Thyroid gland (tissue), 4 donors: ENCODE measurements at regions not wholly inside any gene's neighbourhood (a gene's known extent, or its start where the extent isn't known, plus 50 kb on each side); places are given as distances from the start of the nearest gene placed in this dataset.

Experiments
- DNase-seq, 2 donors: peaks; one replicate each; pipeline ENCODE4 v3.0.0-alpha.2; 2019
- H3K27ac ChIP-seq, 3 donors: fragments of 200-600 bp; sonication (generic); 1 replicate in 2 of 3; 2 replicates in 1 of 3; pipeline ENCODE4 v1.5.1; 2016 to 2019; ENCODE audit warnings: mild to moderate bottlenecking in 1 of 3, moderate library complexity in 1 of 3
- H3K27me3 ChIP-seq: fragments of 200-600 bp; sonication (generic); one replicate; pipeline ENCODE4 v1.5.1; 2019
- H3K36me3 ChIP-seq, 2 donors: fragments of 200-600 bp; sonication (generic); one replicate each; pipeline ENCODE4 v1.5.1; 2016 to 2019
- H3K4me1 ChIP-seq, 2 donors: fragments of 200-600 bp; sonication (generic); one replicate each; pipeline ENCODE4 v1.5.1; 2017 to 2019
- H3K4me3 ChIP-seq, 3 donors: fragments of 200-600 bp; sonication (generic); replicated peaks in 1 of 3; 1 replicate in 2 of 3; 2 replicates in 1 of 3; pipeline ENCODE4 v1.5.1; 2016; ENCODE audit warnings: mild to moderate bottlenecking in 1 of 3
- H3K9me3 ChIP-seq: fragments of 200-600 bp; sonication (generic); one replicate; pipeline ENCODE4 v1.5.1; 2017
- POLR2A ChIP-seq, 2 donors: fragments of 450-650 bp; IDR thresholded peaks; one replicate each; pipeline ENCODE4 v1.6.1; 2017; ENCODE audit warnings: antibody characterized with exemption in 2 of 2, mild to moderate bottlenecking in 2 of 2, moderate library complexity in 1 of 2
- WGBS, 2 donors: methylation state at CpG; one replicate each; pipeline ENCODE4 v1.1.5; 2017; 5-methylcytosine and 5-hydroxymethylcytosine counted together
- intact Hi-C: fragments of 100-400 bp; cut with DNase I; formaldehyde crosslinking; loops from one replicate; pipeline ENCODE4 v1.15.1; 2023
- TF ChIP-seq, protein P1 (sequence below), 6 experiments: fragments of 200-600 bp in 3 of 6; fragments of 450-650 bp in 3 of 6; sonication (generic) in 3 of 6; IDR thresholded peaks; one replicate each; pipeline ENCODE4 v1.5.1; 2016 to 2019; ENCODE audit warnings: antibody characterized with exemption in 6 of 6, mild to moderate bottlenecking in 2 of 6, inconsistent platforms in 1 of 6, moderate library complexity in 1 of 6

DNA sequence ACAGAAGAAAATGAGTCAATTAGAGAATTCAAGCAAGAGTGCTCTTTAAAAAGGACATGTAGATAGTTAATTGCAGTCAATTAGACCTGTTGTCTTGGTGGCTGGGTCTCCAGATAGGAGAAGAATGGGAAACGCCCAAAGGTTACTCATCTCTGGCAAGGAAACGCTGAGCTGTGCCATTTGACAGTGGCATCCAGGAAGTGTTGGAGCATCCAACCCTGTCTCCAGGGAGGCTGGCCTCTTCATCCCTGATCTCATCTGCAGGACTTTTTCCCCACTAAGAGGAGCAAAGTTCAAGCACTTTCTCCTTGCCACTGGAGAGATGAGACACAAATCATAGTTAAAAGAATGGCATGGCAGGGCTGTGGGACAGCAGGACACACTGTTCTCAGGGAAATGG is 111.7 kb upstream of the MSX2 start:
- DNase-seq, result no peak
- TF ChIP-seq POLR2A (IDR thresholded peaks at IDR 0.05), result no peak
- TF ChIP-seq, protein P1, sequence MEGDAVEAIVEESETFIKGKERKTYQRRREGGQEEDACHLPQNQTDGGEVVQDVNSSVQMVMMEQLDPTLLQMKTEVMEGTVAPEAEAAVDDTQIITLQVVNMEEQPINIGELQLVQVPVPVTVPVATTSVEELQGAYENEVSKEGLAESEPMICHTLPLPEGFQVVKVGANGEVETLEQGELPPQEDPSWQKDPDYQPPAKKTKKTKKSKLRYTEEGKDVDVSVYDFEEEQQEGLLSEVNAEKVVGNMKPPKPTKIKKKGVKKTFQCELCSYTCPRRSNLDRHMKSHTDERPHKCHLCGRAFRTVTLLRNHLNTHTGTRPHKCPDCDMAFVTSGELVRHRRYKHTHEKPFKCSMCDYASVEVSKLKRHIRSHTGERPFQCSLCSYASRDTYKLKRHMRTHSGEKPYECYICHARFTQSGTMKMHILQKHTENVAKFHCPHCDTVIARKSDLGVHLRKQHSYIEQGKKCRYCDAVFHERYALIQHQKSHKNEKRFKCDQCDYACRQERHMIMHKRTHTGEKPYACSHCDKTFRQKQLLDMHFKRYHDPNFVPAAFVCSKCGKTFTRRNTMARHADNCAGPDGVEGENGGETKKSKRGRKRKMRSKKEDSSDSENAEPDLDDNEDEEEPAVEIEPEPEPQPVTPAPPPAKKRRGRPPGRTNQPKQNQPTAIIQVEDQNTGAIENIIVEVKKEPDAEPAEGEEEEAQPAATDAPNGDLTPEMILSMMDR (IDR thresholded peaks at IDR 0.05), result no peak
- Histone ChIP-seq H3K27me3 (no peaks in the 10 kb centered on the region), H3K36me3 (no peaks in the 10 kb centered on the region), H3K4me3 (no peak overlapping the region), H3K9me3 (no peaks in the 10 kb centered on the region), H3K4me1 (no peaks in the 10 kb centered on the region), H3K27ac (no peak overlapping the region)
- 47 to 52% methylated on average over 2 of the region's 2 CpGs for WGBS, 2 donors
- intact Hi-C loops, result no loop called here

DNA sequence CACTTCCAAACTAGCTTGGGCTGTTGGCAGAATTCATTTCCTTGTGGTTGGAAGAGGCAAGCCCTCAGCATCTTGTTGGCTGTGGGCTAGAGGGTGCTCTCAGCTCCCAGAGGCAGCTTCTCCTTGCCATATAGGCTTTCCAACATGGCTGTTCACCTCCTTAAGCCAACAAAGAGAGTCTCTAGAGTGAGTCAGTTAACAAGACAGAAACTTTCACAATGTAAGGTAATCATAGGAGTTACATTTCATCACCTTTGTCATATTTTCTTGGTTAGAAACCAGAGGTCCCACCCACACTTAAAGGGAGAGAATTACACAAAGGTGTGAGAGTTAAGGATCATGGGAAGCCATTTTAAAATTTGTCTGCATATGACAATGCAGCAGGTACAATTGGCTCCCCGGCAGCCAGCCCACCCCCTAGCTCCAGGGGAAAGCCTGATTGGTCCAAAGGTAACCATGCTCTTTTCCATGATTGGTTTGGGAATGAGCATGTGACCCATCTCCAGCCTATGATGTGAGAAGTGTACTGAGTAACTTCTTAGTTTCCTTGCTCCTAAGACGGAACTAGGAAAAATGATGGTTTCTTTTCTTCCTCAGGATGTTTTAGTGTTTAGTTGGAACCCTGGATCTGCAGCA is 109.8 kb upstream of the MSX2 start:
- H3K9me3 ChIP-seq, result no peaks in the 10 kb centered on the region
- no peak for TF ChIP-seq POLR2A (IDR thresholded peaks at IDR 0.05)
- TF ChIP-seq, protein P1 (IDR thresholded peaks at IDR 0.05), result no peak
- H3K27me3 ChIP-seq, result no peaks in the 10 kb centered on the region
- no peak overlapping the region for H3K4me3 ChIP-seq
- H3K27ac ChIP-seq, result no peak overlapping the region
- no peaks in the 10 kb centered on the region for H3K4me1 ChIP-seq
- 90 to 100% methylated on average over 2 of the region's 2 CpGs for WGBS, 2 donors
- intact Hi-C loops, result no loop called here
- H3K36me3 ChIP-seq, result no peaks in the 10 kb centered on the region
- DNase-seq, result no peak

DNA sequence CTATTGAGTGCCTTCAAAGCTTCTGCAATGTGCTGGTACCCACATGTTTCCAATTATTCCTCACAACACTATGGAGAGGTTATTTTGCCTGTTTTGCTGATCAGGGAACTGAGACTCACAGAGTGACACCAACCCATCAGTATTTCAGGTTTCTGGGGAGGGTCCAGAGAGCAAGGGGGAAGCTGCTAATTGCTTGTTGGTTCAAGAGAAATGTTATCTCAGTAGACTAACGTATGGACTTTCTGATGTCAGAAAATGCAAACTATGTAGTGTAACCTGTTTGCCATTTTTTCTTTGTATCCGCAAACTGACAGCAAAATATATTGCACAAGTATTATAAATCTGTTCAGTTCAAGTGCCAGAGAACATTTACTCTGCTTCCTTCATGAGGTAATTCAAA is 108.3 kb upstream of the MSX2 start:
- Histone ChIP-seq H3K4me1 (no peaks in the 10 kb centered on the region), H3K9me3 (no peaks in the 10 kb centered on the region), H3K27ac (no peak overlapping the region), H3K27me3 (no peaks in the 10 kb centered on the region), H3K36me3 (no peaks in the 10 kb centered on the region), H3K4me3 (no peak overlapping the region)
- no peak for DNase-seq
- TF ChIP-seq, protein P1 (IDR thresholded peaks at IDR 0.05), result no peak
- TF ChIP-seq POLR2A (IDR thresholded peaks at IDR 0.05), result no peak
- WGBS, 2 donors, result 45 to 61% methylated on average over 2 of the region's 2 CpGs
- intact Hi-C loops, result no loop called here

DNA sequence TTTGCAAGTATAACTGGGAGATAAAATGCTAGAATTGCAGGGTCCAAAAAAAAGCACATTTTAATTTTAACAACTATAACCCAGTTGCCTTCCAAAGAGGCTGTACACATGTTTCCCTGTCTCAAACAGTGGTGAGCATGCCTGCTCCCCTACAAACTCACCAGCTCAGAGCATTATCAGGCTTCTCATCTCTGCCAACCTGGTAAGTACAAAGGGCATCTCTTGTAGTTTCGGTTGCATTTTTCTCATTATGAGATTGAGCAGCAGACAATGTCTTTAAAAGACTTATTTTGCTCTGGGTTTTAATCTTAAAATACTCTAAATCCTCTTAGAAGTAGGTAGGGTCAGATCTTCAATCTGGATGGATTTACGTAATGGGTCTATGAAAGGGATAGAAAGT is 107.1 kb upstream of the MSX2 start:
- Histone ChIP-seq H3K9me3 (no peaks in the 10 kb centered on the region), H3K4me1 (no peaks in the 10 kb centered on the region), H3K27ac (no peak overlapping the region), H3K27me3 (no peaks in the 10 kb centered on the region), H3K4me3 (no peak overlapping the region), H3K36me3 (no peaks in the 10 kb centered on the region)
- intact Hi-C loops, result no loop called here
- WGBS, 2 donors, result 75 to 86% methylated on average over 2 of the region's 2 CpGs
- TF ChIP-seq, protein P1 (IDR thresholded peaks at IDR 0.05), result no peak
- no peak for TF ChIP-seq POLR2A (IDR thresholded peaks at IDR 0.05)
- DNase-seq, result no peak

DNA sequence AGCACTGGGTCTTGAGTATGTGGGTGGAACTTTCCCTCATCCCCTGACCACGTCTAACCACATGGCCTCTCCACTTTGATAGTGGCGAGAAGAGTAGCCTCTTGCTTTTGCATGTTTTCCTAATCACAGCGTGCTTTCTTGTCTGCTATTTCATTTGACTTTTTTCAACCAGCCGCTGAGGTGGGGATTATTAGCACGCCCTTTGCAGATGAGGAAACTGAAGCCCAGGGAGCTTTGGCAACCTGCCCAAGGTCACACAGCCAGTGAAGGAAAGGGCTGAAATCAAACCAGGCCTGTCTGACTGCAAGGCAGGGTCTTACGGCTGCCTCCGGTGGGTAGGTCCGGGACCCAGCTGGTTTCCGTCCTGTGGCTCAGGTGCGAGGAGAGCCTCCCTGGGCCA is 106.5 kb upstream of the MSX2 start:
- TF ChIP-seq, protein P1 (IDR thresholded peaks at IDR 0.05), result no peak
- no peak for TF ChIP-seq POLR2A (IDR thresholded peaks at IDR 0.05)
- DNase-seq, result no peak
- Histone ChIP-seq H3K36me3 (no peaks in the 10 kb centered on the region), H3K4me3 (no peak overlapping the region), H3K9me3 (no peaks in the 10 kb centered on the region), H3K27ac (no peak overlapping the region), H3K27me3 (no peaks in the 10 kb centered on the region), H3K4me1 (no peaks in the 10 kb centered on the region)
- WGBS, 2 donors, result 67% methylated on average over 6 to 9 of the region's 10 CpGs
- intact Hi-C loops, result no loop called here
